ENCODE measurements at regions not wholly inside any gene's neighbourhood (a gene's known extent, or its start where the extent isn't known, plus 50 kb on each side); places are given as distances from the start of the nearest gene placed in this dataset.
"Not testable (repeated sequence)": the region's sequence is repeated elsewhere in the genome, so short reads cannot be mapped to it uniquely, and the experiment has no call there.

DNA sequence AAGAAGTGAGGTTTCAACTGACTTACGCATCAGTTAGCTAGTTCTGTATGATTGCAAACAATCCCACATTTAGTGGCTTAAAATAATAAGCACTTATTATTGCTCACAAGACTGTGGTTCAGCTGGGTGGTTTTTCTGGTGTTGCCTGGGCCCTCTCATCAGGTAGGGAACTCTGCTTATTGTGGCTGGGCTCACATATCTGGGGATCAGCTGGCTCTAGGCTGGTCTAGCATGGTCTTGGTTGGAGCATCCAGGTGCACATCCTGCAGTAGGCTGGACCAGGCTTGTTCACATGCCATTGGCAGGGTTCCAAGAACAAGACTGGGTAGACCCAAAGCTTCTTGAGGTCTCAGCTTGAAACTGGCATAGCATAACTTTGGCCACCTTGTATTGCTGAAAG is 317.4 kb upstream of the NOTCH2NLA start:
- TF ChIP-seq, protein P1, sequence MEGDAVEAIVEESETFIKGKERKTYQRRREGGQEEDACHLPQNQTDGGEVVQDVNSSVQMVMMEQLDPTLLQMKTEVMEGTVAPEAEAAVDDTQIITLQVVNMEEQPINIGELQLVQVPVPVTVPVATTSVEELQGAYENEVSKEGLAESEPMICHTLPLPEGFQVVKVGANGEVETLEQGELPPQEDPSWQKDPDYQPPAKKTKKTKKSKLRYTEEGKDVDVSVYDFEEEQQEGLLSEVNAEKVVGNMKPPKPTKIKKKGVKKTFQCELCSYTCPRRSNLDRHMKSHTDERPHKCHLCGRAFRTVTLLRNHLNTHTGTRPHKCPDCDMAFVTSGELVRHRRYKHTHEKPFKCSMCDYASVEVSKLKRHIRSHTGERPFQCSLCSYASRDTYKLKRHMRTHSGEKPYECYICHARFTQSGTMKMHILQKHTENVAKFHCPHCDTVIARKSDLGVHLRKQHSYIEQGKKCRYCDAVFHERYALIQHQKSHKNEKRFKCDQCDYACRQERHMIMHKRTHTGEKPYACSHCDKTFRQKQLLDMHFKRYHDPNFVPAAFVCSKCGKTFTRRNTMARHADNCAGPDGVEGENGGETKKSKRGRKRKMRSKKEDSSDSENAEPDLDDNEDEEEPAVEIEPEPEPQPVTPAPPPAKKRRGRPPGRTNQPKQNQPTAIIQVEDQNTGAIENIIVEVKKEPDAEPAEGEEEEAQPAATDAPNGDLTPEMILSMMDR (conservative IDR thresholded peaks at IDR 0.05) = not testable (repeated sequence)
- not testable (repeated sequence) for TF ChIP-seq EZH2 (IDR thresholded peaks at IDR 0.05; ENCODE audit: low read depth)
